GM18858 (cell line): ENCODE measurements at regions not wholly inside any gene's neighbourhood (a gene's known extent, or its start where the extent isn't known, plus 50 kb on each side); places are given as distances from the start of the nearest gene placed in this dataset.

Experiments used
- ATAC-seq: cut with Tn5 transposase; IDR thresholded peaks from one replicate; pipeline ENCODE4 v1.9.1; 2021; ENCODE audit not compliant: unreplicated experiment

DNA sequence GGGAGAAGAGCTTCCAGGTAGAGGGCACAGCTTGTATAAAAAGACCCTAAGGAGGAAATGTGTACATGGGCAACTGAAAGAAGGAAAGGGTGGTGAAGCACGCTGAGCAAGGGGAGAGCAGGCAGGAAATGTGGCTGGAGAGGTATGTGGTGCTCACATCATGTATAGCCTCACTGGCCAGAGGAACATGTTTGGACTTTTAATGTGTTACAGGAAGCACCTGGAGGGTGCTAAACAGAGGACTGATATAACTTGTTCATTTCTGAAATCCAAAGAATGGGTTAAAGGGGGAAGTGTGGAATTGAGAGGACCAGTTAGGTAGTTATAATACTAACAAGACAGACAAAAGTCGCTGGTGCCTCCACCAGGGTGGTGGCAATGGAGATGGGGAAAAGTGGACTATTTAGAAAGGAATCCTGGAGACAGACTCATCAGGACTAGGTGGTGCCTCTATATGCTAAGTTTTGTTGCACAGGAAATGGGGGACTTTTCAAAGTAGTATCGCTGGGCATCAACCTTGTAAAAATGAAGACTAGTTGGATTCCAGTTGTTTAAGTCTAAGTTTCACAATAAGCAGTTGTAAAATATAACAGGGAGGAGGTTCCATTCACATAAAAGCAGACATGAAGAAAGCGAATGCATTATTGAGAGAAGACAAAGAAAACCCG is 63.1 kb upstream of the CD180 start:
- no peak for ATAC-seq

DNA sequence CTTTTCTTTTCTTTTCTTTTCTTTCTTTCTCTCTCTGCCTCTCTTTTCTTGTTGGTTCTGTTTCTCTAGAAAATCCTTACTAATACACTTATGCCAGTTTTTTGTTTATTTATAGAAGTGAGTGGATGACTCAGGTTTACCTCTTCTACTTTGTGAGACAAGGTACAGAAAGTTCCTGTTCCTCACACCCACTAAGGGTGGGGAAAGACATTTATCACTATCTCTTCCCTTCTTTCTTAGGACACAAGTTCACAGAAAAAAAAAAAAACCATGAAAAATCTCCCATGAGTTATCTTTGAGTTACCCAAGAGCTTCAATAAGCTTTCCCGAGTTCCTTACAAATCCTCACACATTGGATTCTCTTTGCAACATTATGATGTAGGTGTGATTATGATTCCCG is 60.9 kb upstream of the CD180 start:
- no peak for ATAC-seq

DNA sequence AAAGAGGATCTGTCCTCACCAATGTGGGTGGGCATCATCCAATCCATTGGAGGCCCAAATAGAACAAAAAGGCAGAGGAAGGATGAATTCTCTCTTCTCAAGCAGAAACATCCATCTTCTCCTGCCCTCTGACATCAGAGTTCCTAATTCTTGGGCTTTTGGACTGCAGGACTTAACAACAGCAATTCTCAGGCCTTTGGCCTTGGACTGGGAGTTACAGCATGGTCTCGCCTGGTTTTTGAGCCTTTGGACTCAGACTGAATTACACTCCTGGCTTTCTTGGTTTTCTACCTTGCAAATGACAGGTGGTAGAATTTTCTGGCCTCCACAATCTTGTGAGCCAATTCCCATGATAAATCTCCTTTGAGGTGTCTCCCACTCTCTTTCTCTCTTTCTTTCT is 60.5 kb upstream of the CD180 start:
- no peak for ATAC-seq

DNA sequence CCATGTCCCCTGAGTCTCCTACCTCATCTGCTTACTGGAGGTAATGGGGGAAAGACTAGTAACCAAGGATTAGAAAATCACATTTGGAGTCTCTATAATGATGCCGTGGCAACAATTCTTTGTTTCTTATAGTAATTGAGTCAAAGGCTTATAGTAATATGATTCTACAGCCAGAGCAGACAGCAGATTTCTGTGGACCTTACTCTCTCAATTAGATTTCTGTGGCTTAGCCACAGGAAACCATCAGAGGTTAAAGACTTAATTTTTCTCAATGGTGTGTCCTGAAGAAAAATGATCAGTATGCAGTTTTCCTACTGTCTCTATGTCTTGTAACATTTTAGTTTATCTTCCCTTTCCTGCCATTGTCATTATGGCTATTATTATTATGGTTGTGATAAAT is 59.3 kb upstream of the CD180 start:
- no peak for ATAC-seq

DNA sequence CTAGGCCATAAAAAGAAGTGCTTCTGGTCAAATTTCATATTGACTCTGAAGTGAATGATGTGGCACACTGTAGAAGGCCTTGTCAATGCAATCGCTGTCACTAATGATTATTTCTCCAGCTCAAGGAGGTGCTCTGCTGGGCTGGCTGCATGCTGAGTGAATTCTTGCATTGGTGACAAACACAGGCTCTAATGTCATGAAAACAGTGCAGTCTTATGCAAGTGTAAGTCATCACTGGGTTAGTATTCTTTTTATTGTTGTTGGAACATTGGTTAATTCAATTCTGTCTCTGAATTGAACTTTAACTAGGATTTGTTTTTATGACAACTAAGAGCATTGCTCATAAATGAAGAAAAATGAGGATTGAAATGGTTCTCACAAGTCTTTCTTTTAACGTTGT is 57.3 kb upstream of the CD180 start:
- no peak for ATAC-seq

DNA sequence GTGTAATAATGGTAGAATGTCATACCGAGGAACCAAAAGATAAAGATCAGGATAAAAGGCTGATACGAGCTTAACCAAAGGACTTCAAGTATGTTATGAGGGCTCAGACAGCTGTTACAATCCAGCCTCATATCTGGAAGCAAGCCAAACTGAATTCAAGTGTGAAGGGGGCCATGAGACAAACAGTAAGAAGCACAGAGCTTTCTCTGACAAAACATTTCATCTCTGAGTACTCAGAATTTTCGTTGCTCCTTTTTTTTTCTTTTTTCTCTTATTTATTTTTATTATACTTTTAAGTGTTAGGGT is 52.9 kb upstream of the CD180 start:
- ATAC-seq: no peak

DNA sequence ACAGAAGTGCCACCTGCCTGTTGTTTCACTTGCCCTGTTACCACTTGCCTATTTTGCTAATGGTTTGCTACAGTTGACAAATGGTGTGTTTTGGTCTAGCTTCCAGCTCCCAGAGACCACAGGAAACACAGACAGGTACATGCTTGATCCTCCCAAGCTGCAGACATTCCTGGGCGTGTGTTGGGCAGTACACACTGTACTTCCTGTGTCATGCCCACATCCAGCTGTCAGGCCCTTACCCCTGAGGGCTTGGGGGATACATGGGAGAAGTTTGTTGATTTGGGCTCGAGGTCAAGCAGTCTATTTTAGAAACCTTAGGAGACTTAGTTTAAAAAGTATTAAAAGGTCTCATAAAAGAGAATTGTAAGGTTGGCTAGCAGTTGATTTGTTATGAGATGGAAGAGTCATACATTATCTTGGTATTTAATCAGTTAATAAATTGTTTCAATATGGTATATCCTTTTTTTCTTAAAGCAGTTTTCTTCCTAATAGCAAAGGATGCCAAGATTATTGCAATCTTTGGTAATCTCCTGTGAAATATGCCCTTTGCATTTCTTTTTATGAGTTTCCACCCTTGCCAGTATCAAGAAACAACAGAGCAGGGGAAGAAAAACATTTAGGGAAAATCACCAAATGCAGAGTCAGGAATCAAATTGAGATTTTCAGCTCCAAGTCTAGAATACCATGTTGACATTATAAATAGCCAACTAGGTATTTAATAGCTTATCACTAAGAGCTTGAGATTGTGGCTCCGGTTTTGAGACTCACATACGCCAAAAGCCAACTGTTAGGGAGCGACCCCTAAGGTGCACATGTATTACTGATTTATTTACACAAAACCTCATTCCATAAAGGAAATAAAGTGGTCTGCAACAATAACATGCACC is 52.3 kb upstream of the CD180 start:
- ATAC-seq: no peak

DNA sequence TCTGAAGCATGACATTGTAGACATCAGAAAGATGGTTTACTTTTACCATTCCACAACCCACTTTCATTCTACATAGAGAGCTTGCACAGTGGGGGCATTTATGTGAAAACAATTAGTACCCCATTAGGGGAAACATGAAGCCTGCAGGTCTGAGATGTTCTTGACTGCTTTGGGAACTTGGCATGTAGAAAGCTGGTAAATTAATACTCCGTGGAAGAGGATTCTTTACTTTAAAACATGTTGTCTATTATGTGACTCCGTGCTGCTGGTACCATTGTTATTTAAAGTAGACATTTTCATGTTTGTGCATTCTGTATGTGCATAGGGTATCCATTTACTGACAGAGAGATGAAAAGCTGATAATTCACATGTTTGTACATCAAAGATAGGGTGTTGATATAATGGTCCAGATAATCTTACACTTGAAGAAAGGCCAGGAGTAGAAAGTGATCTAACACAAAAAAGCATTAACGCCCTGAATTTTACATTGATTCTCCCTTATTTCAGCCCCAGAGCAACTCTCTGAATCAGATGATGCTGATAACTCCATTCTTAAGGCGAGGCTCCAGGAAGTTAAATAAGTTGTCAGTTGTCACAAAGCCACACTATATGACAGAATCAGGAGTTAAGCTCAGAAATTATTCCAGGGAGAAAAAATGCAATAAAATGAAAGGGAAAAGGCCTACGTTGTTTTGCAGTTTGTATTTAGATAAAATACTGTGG is 50.1 kb upstream of the CD180 start:
- no peak for ATAC-seq
